Activated T-helper 17 cell treated with anti-CD3 and anti-CD28 coated beads, Interleukin-2, amount 50 U/mL, for 72 hours (primary cell): ENCODE measurements at regions not wholly inside any gene's neighbourhood (a gene's known extent, or its start where the extent isn't known, plus 50 kb on each side); places are given as distances from the start of the nearest gene placed in this dataset.

Source experiments
- ATAC-seq: fragments of 150-1000 bp; cut with Tn5 transposase; replicated peaks from 2 replicates; pipeline ENCODE4 v1.10.0; 2021; ENCODE audit warnings: mild to moderate bottlenecking, moderate library complexity
- H3K27ac Mint-ChIP-seq: one replicate; pipeline ENCODE4 v1.8.0; 2022; ENCODE audit warnings: mixed read lengths
- H3K27me3 Mint-ChIP-seq: one replicate; pipeline ENCODE4 v1.8.0; 2022; ENCODE audit warnings: mixed read lengths
- H3K36me3 Mint-ChIP-seq: one replicate; pipeline ENCODE4 v1.8.0; 2022; ENCODE audit warnings: low read depth, mild to moderate bottlenecking, mixed read lengths
- H3K4me1 Mint-ChIP-seq: one replicate; pipeline ENCODE4 v1.8.0; 2022; ENCODE audit warnings: mixed read lengths
- H3K4me3 Mint-ChIP-seq: one replicate; pipeline ENCODE4 v1.8.0; 2022; ENCODE audit warnings: mild to moderate bottlenecking, mixed read lengths
- H3K9me3 Mint-ChIP-seq: one replicate; pipeline ENCODE4 v1.8.0; 2022; ENCODE audit warnings: mixed read lengths

- ATAC-seq = no peak
- Mint-ChIP-seq H3K36me3 (no peaks in the 10 kb centered on the region), H3K4me3 (no peak overlapping the region), H3K27ac (no peak overlapping the region), H3K4me1 (no peaks in the 10 kb centered on the region), H3K9me3 (peaks cover 18% of the 10 kb centered on the region), H3K27me3 (no peaks in the 10 kb centered on the region)
Observed at GRCh38 chr9:106738109-106738508, 124.9 kb upstream of the ZNF462 start.

- H3K27me3 Mint-ChIP-seq = no peaks in the 10 kb centered on the region
- no peak for ATAC-seq
- no peaks in the 10 kb centered on the region for H3K4me1 Mint-ChIP-seq
- H3K9me3 Mint-ChIP-seq = peaks cover 17% of the 10 kb centered on the region
- H3K4me3 Mint-ChIP-seq = no peak overlapping the region
- H3K27ac Mint-ChIP-seq = no peak overlapping the region
- H3K36me3 Mint-ChIP-seq = no peaks in the 10 kb centered on the region
Observed at GRCh38 chr9:106745457-106745856, 117.5 kb upstream of the ZNF462 start.

GRCh38 chr9:106745876-106746275 lies 117.1 kb upstream of the ZNF462 start:
- no peaks in the 10 kb centered on the region for H3K4me1 Mint-ChIP-seq
- no peaks in the 10 kb centered on the region for H3K27me3 Mint-ChIP-seq
- H3K36me3 Mint-ChIP-seq = no peaks in the 10 kb centered on the region
- H3K27ac Mint-ChIP-seq = no peak overlapping the region
- no peak for ATAC-seq
- no peak overlapping the region for H3K4me3 Mint-ChIP-seq
- peaks cover 17% of the 10 kb centered on the region for H3K9me3 Mint-ChIP-seq

GRCh38 chr9:106751681-106752080 lies 111.3 kb upstream of the ZNF462 start:
- Mint-ChIP-seq H3K27ac (no peak overlapping the region), H3K4me1 (no peaks in the 10 kb centered on the region), H3K27me3 (no peaks in the 10 kb centered on the region), H3K9me3 (peaks cover 7% of the 10 kb centered on the region), H3K4me3 (no peak overlapping the region), H3K36me3 (no peaks in the 10 kb centered on the region)
- no peak for ATAC-seq

GRCh38 chr9:106752581-106752980 lies 110.4 kb upstream of the ZNF462 start:
- H3K4me1 Mint-ChIP-seq = no peaks in the 10 kb centered on the region
- H3K9me3 Mint-ChIP-seq = peaks cover 7% of the 10 kb centered on the region
- no peak overlapping the region for H3K27ac Mint-ChIP-seq
- H3K36me3 Mint-ChIP-seq = no peaks in the 10 kb centered on the region
- no peak overlapping the region for H3K4me3 Mint-ChIP-seq
- H3K27me3 Mint-ChIP-seq = no peaks in the 10 kb centered on the region
- ATAC-seq = no peak

- Mint-ChIP-seq H3K36me3 (no peaks in the 10 kb centered on the region), H3K4me1 (no peaks in the 10 kb centered on the region), H3K27ac (no peak overlapping the region), H3K4me3 (no peak overlapping the region), H3K9me3 (peaks cover 7% of the 10 kb centered on the region), H3K27me3 (no peaks in the 10 kb centered on the region)
- ATAC-seq = no peak
Observed at GRCh38 chr9:106753155-106753671, 109.8 kb upstream of the ZNF462 start.

- Mint-ChIP-seq H3K36me3 (no peaks in the 10 kb centered on the region), H3K9me3 (peaks cover 3% of the 10 kb centered on the region), H3K27me3 (no peaks in the 10 kb centered on the region), H3K27ac (no peak overlapping the region), H3K4me3 (no peak overlapping the region), H3K4me1 (no peaks in the 10 kb centered on the region)
- ATAC-seq = no peak
Observed at GRCh38 chr9:106755736-106756135, 107.2 kb upstream of the ZNF462 start.

GRCh38 chr9:106757514-106757913 lies 105.5 kb upstream of the ZNF462 start:
- Mint-ChIP-seq H3K4me3 (no peak overlapping the region), H3K27me3 (no peaks in the 10 kb centered on the region)
- no peak for ATAC-seq

GRCh38 chr9:106758911-106759310 lies 104.1 kb upstream of the ZNF462 start:
- H3K27ac Mint-ChIP-seq = no peak overlapping the region
- H3K4me1 Mint-ChIP-seq = no peaks in the 10 kb centered on the region
- H3K27me3 Mint-ChIP-seq = no peaks in the 10 kb centered on the region
- H3K4me3 Mint-ChIP-seq = no peak overlapping the region
- no peaks in the 10 kb centered on the region for H3K36me3 Mint-ChIP-seq
- no peak for ATAC-seq
- H3K9me3 Mint-ChIP-seq = peaks cover 7% of the 10 kb centered on the region

More at GRCh38 chr9:106757514-106757913, 105.5 kb upstream of the ZNF462 start:
- no peak overlapping the region for H3K27ac Mint-ChIP-seq
- H3K4me1 Mint-ChIP-seq = no peaks in the 10 kb centered on the region
- H3K36me3 Mint-ChIP-seq = no peaks in the 10 kb centered on the region
- peaks cover 5% of the 10 kb centered on the region for H3K9me3 Mint-ChIP-seq

GRCh38 chr9:106761493-106761892 lies 101.5 kb upstream of the ZNF462 start:
- ATAC-seq = no peak
- Mint-ChIP-seq H3K4me3 (no peak overlapping the region), H3K27me3 (no peaks in the 10 kb centered on the region), H3K27ac (no peak overlapping the region), H3K36me3 (no peaks in the 10 kb centered on the region), H3K9me3 (peaks cover 8% of the 10 kb centered on the region), H3K4me1 (no peaks in the 10 kb centered on the region)

GRCh38 chr9:106766616-106767015 lies 96.3 kb upstream of the ZNF462 start:
- no peak for ATAC-seq
- Mint-ChIP-seq H3K4me1 (no peaks in the 10 kb centered on the region), H3K9me3 (peaks cover 15% of the 10 kb centered on the region), H3K4me3 (no peak overlapping the region), H3K27ac (no peak overlapping the region), H3K36me3 (no peaks in the 10 kb centered on the region), H3K27me3 (no peaks in the 10 kb centered on the region)

GRCh38 chr9:106769331-106769730 lies 93.6 kb upstream of the ZNF462 start:
- H3K4me3 Mint-ChIP-seq = no peak overlapping the region
- H3K36me3 Mint-ChIP-seq = no peaks in the 10 kb centered on the region
- ATAC-seq = no peak
- no peaks in the 10 kb centered on the region for H3K4me1 Mint-ChIP-seq
- no peak overlapping the region for H3K27ac Mint-ChIP-seq
- peaks cover 11% of the 10 kb centered on the region for H3K9me3 Mint-ChIP-seq
- no peaks in the 10 kb centered on the region for H3K27me3 Mint-ChIP-seq

GRCh38 chr9:106771608-106772007 lies 91.4 kb upstream of the ZNF462 start:
- H3K4me1 Mint-ChIP-seq = no peaks in the 10 kb centered on the region
- no peak overlapping the region for H3K4me3 Mint-ChIP-seq
- H3K27me3 Mint-ChIP-seq = no peaks in the 10 kb centered on the region
- H3K27ac Mint-ChIP-seq = no peak overlapping the region
- H3K9me3 Mint-ChIP-seq = peaks cover 11% of the 10 kb centered on the region
- no peak for ATAC-seq
- H3K36me3 Mint-ChIP-seq = no peaks in the 10 kb centered on the region

- Mint-ChIP-seq H3K36me3 (no peaks in the 10 kb centered on the region), H3K4me3 (no peak overlapping the region)
- no peak for ATAC-seq
Observed at GRCh38 chr9:106772523-106773290, 90.3 kb upstream of the ZNF462 start.

GRCh38 chr9:106773750-106774149 lies 89.2 kb upstream of the ZNF462 start:
- Mint-ChIP-seq H3K27me3 (no peaks in the 10 kb centered on the region), H3K4me1 (no peaks in the 10 kb centered on the region), H3K4me3 (no peak overlapping the region), H3K36me3 (no peaks in the 10 kb centered on the region), H3K9me3 (peaks cover 14% of the 10 kb centered on the region), H3K27ac (no peak overlapping the region)
- no peak for ATAC-seq

More at GRCh38 chr9:106772523-106773290, 90.3 kb upstream of the ZNF462 start:
- no peaks in the 10 kb centered on the region for H3K27me3 Mint-ChIP-seq
- no peaks in the 10 kb centered on the region for H3K4me1 Mint-ChIP-seq
- H3K27ac Mint-ChIP-seq = no peak overlapping the region
- H3K9me3 Mint-ChIP-seq = peaks cover 15% of the 10 kb centered on the region
